ENCODE measurements at regions not wholly inside any gene's neighbourhood (a gene's known extent, or its start where the extent isn't known, plus 50 kb on each side); places are given as distances from the start of the nearest gene placed in this dataset.

DNA sequence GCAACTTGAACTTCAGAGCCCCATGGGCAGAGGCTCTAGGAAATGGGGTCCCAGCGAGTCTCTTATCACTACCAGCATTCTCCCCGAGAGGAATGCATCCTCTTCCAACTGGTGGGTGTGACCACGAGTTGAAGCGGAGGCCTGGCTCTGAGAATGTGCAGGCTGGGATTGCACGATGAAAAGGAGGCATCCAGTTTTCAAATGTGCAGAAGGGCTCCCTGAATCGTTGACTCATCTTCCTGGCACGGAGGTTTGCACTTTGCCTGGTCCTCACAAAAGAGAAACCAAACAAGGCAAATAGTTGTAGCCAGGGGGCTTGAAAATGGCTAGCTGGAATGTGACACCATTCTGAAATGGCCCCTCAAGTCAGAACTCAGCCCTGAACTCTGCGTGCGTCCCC is 216.7 kb downstream of the GLI2 start:
- TF ChIP-seq EZH2 (IDR thresholded peaks at IDR 0.05; ENCODE audit: low read length, unreplicated experiment) (no peak), CTCF (conservative IDR thresholded peaks at IDR 0.05; ENCODE audit: low read depth, low read length) (no peak), EZH2phosphoT487 (IDR thresholded peaks at IDR 0.05; ENCODE audit: borderline replicate concordance, low read length) (no peak)

Measured in PC-3 (cell line).